ENCODE measurements at regions not wholly inside any gene's neighbourhood (a gene's known extent, or its start where the extent isn't known, plus 50 kb on each side); places are given as distances from the start of the nearest gene placed in this dataset.

GRCh38 chr10:109723305-109723704, 200.0 kb downstream of the XPNPEP1 start:
- TF ChIP-seq CTBP1 (IDR thresholded peaks at IDR 0.05; ENCODE audit: borderline replicate concordance) (no peak), SP1 (IDR thresholded peaks at IDR 0.05) (no peak), HDGF (IDR thresholded peaks at IDR 0.05; ENCODE audit: borderline replicate concordance) (no peak), L3MBTL2 (conservative IDR thresholded peaks at IDR 0.05) (no peak), TARDBP (IDR thresholded peaks at IDR 0.05) (no peak)

Data from HEK293T (cell line).